ENCODE measurements at regions not wholly inside any gene's neighbourhood (a gene's known extent, or its start where the extent isn't known, plus 50 kb on each side); places are given as distances from the start of the nearest gene placed in this dataset.

GRCh38 chr10:107727767-107728317 lies 563.3 kb upstream of the SORCS1 start:
- no peak for DNase-seq

GRCh38 chr10:107718864-107719263 lies 554.4 kb upstream of the SORCS1 start:
- no peak for DNase-seq

- DNase-seq = no peak
Observed at GRCh38 chr10:107717046-107717445, 552.5 kb upstream of the SORCS1 start.

- DNase-seq = no peak
Observed at GRCh38 chr10:107715565-107715964, 551.1 kb upstream of the SORCS1 start.

GRCh38 chr10:107708981-107709380 lies 544.5 kb upstream of the SORCS1 start:
- DNase-seq = no peak

- DNase-seq = no peak
Observed at GRCh38 chr10:107706096-107706725, 541.7 kb upstream of the SORCS1 start.

GRCh38 chr10:107701943-107702342 lies 537.4 kb upstream of the SORCS1 start:
- no peak for DNase-seq

GRCh38 chr10:107692072-107692471 lies 527.6 kb upstream of the SORCS1 start:
- no peak for DNase-seq

GRCh38 chr10:107689323-107689722 lies 524.8 kb upstream of the SORCS1 start:
- DNase-seq = no peak

- DNase-seq = no peak
Observed at GRCh38 chr10:107687701-107688100, 523.2 kb upstream of the SORCS1 start.

GRCh38 chr10:107686095-107686494 lies 521.6 kb upstream of the SORCS1 start:
- no peak for DNase-seq

GRCh38 chr10:107671960-107672359 lies 507.5 kb upstream of the SORCS1 start:
- DNase-seq = no peak

- DNase-seq = no peak
Observed at GRCh38 chr10:107666214-107666613, 501.7 kb upstream of the SORCS1 start.

- no peak for DNase-seq
Observed at GRCh38 chr10:107665459-107665858, 501.0 kb upstream of the SORCS1 start.

GRCh38 chr10:107657851-107658250 lies 493.3 kb upstream of the SORCS1 start:
- DNase-seq = no peak

GRCh38 chr10:107656932-107657331 lies 492.4 kb upstream of the SORCS1 start:
- no peak for DNase-seq

GRCh38 chr10:107653832-107654287 lies 489.4 kb upstream of the SORCS1 start:
- no peak for DNase-seq

- no peak for DNase-seq
Observed at GRCh38 chr10:107650939-107651338, 486.4 kb upstream of the SORCS1 start.

GRCh38 chr10:107649249-107649648 lies 484.7 kb upstream of the SORCS1 start:
- no peak for DNase-seq

- DNase-seq = no peak
Observed at GRCh38 chr10:107647462-107647861, 483.0 kb upstream of the SORCS1 start.

GRCh38 chr10:107631876-107632275 lies 467.4 kb upstream of the SORCS1 start:
- DNase-seq = no peak

- DNase-seq = no peak
Observed at GRCh38 chr10:107626862-107627261, 462.4 kb upstream of the SORCS1 start.

GRCh38 chr10:107623292-107623691 lies 458.8 kb upstream of the SORCS1 start:
- DNase-seq = no peak

- DNase-seq = no peak
Observed at GRCh38 chr10:107619139-107619538, 454.6 kb upstream of the SORCS1 start.

GRCh38 chr10:107618504-107618994 lies 454.0 kb upstream of the SORCS1 start:
- no peak for DNase-seq

Measured in NCI-H446 treated with DMSO at 0.1 percent for 48 hours (cell line).